HEK293T (cell line): ENCODE measurements at regions not wholly inside any gene's neighbourhood (a gene's known extent, or its start where the extent isn't known, plus 50 kb on each side); places are given as distances from the start of the nearest gene placed in this dataset.

ENCODE experiments used
- ARNT ChIP-seq: fragments of 450-650 bp; IDR thresholded peaks from 2 replicates; pipeline ENCODE4 v1.6.1; 2017; ENCODE audit warnings: mild to moderate bottlenecking
- BHLHE40 ChIP-seq: fragments of 450-650 bp; IDR thresholded peaks from 2 replicates; pipeline ENCODE4 v1.6.1; 2016; ENCODE audit warnings: mild to moderate bottlenecking, moderate library complexity, borderline replicate concordance
- ELF4 ChIP-seq: fragments of 450-650 bp; IDR thresholded peaks from 2 replicates; pipeline ENCODE4 v1.6.1; 2017; ENCODE audit warnings: antibody characterized with exemption
- FOXK2 ChIP-seq: fragments of 450-650 bp; IDR thresholded peaks from 2 replicates; pipeline ENCODE4 v1.6.1; 2016; ENCODE audit warnings: mild to moderate bottlenecking
- FOXM1 ChIP-seq: fragments of 450-650 bp; IDR thresholded peaks from 2 replicates; pipeline ENCODE4 v1.6.1; 2017; ENCODE audit warnings: mild to moderate bottlenecking, borderline replicate concordance
- HDGF ChIP-seq: fragments of 450-650 bp; IDR thresholded peaks from 2 replicates; pipeline ENCODE4 v1.6.1; 2017; ENCODE audit warnings: antibody characterized with exemption, borderline replicate concordance
- L3MBTL2 ChIP-seq: fragments of 450-650 bp; conservative IDR thresholded peaks from 2 replicates; pipeline ENCODE4 v1.6.1; 2016; ENCODE audit warnings: mild to moderate bottlenecking
- NFRKB ChIP-seq: fragments of 450-650 bp; IDR thresholded peaks from 2 replicates; pipeline ENCODE4 v1.6.1; 2016; ENCODE audit warnings: mild to moderate bottlenecking, moderate library complexity
- SP1 ChIP-seq: fragments of 450-650 bp; IDR thresholded peaks from 2 replicates; pipeline ENCODE4 v1.6.1; 2017
- TARDBP ChIP-seq: fragments of 450-650 bp; IDR thresholded peaks from 2 replicates; pipeline ENCODE4 v1.6.1; 2016
- ZNF384 ChIP-seq: fragments of 450-650 bp; IDR thresholded peaks from 2 replicates; pipeline ENCODE4 v1.6.1; 2016

DNA sequence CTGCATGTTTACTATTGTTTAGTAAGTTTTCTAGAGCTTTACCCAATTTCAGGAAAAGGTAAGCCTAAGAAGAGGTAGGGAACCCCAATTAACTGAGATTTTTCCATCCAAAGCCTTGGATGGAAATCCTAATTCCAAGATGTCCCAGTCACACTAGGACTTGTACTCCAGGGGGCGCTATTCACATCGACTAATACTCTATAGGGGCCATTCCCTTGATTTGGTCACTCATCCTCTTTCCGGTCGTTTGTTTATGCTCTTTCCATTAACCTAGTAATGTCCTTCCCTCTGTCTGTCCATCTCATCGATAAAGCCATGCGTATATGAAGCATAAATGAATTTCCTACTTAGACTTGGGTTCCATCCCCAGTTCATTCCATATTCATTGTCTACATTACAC is 80.8 kb upstream of the FUCA2 start:
- no peak for TF ChIP-seq ZNF384
- TF ChIP-seq FOXK2 = no peak
- TF ChIP-seq L3MBTL2 = no peak
- TF ChIP-seq HDGF = no peak
- no peak for TF ChIP-seq SP1
- no peak for TF ChIP-seq BHLHE40
- no peak for TF ChIP-seq ELF4
- no peak for TF ChIP-seq TARDBP
- no peak for TF ChIP-seq ARNT
- TF ChIP-seq NFRKB = no peak
- no peak for TF ChIP-seq FOXM1
